ENCODE measurements at regions not wholly inside any gene's neighbourhood (a gene's known extent, or its start where the extent isn't known, plus 50 kb on each side); places are given as distances from the start of the nearest gene placed in this dataset.

- DNase-seq (ENCODE audit: extremely low read depth, low read depth) = no peak
These were observed 1445.5 kb downstream of the MAT2B start for GRCh38 chr5:164950927-164951326.

DNA sequence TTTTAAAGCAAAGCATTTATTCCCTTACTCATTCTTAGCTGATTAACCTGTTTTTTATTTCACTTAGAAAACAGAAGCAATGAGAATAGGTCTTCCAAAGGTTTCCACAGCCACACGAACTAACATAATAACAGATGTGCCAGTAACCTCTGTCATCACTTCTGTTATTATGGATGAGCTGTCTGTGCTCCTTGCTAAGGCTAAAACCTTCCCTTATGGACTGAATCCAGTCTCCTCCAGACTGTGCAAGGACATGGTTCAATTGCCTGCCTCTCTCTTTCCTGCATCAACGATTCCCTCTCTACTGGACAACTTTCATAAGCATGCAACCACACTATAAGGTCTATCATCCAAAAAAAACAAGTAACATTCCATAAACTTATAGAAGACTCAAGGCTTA is 1446.2 kb downstream of the MAT2B start:
- TF ChIP-seq, protein P1, sequence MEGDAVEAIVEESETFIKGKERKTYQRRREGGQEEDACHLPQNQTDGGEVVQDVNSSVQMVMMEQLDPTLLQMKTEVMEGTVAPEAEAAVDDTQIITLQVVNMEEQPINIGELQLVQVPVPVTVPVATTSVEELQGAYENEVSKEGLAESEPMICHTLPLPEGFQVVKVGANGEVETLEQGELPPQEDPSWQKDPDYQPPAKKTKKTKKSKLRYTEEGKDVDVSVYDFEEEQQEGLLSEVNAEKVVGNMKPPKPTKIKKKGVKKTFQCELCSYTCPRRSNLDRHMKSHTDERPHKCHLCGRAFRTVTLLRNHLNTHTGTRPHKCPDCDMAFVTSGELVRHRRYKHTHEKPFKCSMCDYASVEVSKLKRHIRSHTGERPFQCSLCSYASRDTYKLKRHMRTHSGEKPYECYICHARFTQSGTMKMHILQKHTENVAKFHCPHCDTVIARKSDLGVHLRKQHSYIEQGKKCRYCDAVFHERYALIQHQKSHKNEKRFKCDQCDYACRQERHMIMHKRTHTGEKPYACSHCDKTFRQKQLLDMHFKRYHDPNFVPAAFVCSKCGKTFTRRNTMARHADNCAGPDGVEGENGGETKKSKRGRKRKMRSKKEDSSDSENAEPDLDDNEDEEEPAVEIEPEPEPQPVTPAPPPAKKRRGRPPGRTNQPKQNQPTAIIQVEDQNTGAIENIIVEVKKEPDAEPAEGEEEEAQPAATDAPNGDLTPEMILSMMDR (IDR thresholded peaks at IDR 0.05; ENCODE audit: low read depth, low read length) = no peak
- no peak for DNase-seq (ENCODE audit: extremely low read depth, low read depth)

More at GRCh38 chr5:164950927-164951326, 1445.5 kb downstream of the MAT2B start:
- TF ChIP-seq, protein P1 (IDR thresholded peaks at IDR 0.05; ENCODE audit: low read depth, low read length) = no peak

DNA sequence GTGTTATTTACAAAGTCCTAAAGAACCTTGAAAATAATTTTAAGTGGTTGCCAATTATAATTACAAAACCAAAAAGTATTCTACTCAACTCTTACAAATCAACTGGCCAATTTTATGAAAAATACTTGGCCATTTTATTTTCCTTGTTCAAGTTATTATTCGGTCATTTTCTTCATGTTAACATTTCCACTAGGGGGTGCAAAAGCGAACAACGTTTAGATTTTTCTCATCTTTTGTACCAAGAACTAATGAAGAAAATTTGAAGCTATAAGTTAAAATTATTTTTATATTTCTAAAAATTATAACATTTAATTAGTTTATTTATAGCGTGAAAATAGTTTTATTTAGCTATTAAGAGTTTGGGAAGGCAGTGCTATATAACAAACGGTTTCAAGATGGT is 1453.3 kb downstream of the MAT2B start:
- TF ChIP-seq, protein P1 (IDR thresholded peaks at IDR 0.05; ENCODE audit: low read depth, low read length) = no peak
- no peak for DNase-seq (ENCODE audit: extremely low read depth, low read depth)

GRCh38 chr5:164959761-164960160 is 1454.3 kb downstream of the MAT2B start:
- no peak for DNase-seq (ENCODE audit: extremely low read depth, low read depth)
- TF ChIP-seq, protein P1 (IDR thresholded peaks at IDR 0.05; ENCODE audit: low read depth, low read length) = no peak

GRCh38 chr5:164962329-164962961 is 1457.0 kb downstream of the MAT2B start:
- no peak for DNase-seq (ENCODE audit: extremely low read depth, low read depth)
- TF ChIP-seq, protein P1 (IDR thresholded peaks at IDR 0.05; ENCODE audit: low read depth, low read length) = no peak

- no peak for DNase-seq (ENCODE audit: extremely low read depth, low read depth)
- TF ChIP-seq, protein P1 (IDR thresholded peaks at IDR 0.05; ENCODE audit: low read depth, low read length) = no peak
These were observed 1461.2 kb downstream of the MAT2B start for GRCh38 chr5:164966611-164967010.

GRCh38 chr5:164967354-164967753 is 1461.9 kb downstream of the MAT2B start:
- DNase-seq (ENCODE audit: extremely low read depth, low read depth) = no peak
- TF ChIP-seq, protein P1 (IDR thresholded peaks at IDR 0.05; ENCODE audit: low read depth, low read length) = no peak
